ENCODE measurements at regions not wholly inside any gene's neighbourhood (a gene's known extent, or its start where the extent isn't known, plus 50 kb on each side); places are given as distances from the start of the nearest gene placed in this dataset.

DNA sequence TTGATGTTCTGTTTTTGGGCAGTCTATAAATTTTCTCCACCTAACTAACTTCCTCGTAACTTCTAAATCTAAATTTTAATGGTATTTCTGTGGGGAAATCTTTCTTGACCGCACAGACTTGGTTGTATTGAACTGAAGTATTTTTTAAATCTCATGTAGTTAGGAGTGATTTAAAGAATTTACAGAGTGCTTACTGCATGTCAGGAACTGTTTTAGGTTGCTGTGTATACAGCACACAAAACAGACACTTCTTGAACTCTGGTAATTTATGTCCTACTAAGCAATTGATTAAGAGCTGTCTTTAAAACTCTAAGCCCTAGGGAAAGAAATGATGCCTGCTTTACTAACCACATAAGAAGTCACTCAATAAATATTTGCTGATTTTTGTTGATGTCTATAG lies 1350.2 kb downstream of the ZPLD1 start:
- H3K4me3 ChIP-seq (ENCODE audit: low read depth, low read length): no peak overlapping the region
- no peak for TF ChIP-seq POLR2A (IDR thresholded peaks at IDR 0.05; ENCODE audit: extremely low read depth, insufficient read length)
- no peak for DNase-seq (ENCODE audit: low read depth)

DNA sequence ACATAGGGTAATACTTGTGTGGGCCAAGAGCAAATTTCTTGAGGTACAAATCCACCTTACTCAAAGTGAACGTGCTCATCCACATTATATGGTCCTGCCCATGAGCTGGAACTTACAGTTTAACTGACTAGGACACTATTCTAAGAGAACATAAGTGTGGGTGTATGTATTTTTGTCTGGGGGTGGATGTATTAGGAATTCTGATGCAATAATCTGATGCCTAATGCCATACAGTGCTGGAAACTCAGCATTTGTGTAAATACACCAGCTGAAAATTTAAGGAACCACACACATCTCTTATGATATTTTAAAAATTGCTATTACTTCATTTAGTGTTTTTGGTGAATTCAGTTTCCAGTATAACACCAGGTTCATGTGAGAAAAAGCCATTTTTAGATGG lies 1350.7 kb downstream of the ZPLD1 start:
- TF ChIP-seq, protein P1, sequence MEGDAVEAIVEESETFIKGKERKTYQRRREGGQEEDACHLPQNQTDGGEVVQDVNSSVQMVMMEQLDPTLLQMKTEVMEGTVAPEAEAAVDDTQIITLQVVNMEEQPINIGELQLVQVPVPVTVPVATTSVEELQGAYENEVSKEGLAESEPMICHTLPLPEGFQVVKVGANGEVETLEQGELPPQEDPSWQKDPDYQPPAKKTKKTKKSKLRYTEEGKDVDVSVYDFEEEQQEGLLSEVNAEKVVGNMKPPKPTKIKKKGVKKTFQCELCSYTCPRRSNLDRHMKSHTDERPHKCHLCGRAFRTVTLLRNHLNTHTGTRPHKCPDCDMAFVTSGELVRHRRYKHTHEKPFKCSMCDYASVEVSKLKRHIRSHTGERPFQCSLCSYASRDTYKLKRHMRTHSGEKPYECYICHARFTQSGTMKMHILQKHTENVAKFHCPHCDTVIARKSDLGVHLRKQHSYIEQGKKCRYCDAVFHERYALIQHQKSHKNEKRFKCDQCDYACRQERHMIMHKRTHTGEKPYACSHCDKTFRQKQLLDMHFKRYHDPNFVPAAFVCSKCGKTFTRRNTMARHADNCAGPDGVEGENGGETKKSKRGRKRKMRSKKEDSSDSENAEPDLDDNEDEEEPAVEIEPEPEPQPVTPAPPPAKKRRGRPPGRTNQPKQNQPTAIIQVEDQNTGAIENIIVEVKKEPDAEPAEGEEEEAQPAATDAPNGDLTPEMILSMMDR (IDR thresholded peaks at IDR 0.05; ENCODE audit: low read depth, low read length): no peak
- no peak for TF ChIP-seq MYC (IDR thresholded peaks at IDR 0.05; ENCODE audit: low read depth, low read length)
- TF ChIP-seq, protein P2, sequence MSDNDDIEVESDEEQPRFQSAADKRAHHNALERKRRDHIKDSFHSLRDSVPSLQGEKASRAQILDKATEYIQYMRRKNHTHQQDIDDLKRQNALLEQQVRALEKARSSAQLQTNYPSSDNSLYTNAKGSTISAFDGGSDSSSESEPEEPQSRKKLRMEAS (IDR thresholded peaks at IDR 0.05; ENCODE audit: low read depth, low read length): no peak
- no peak overlapping the region for H3K4me3 ChIP-seq (ENCODE audit: low read depth, low read length)
- no peak for DNase-seq (ENCODE audit: low read depth)

DNA sequence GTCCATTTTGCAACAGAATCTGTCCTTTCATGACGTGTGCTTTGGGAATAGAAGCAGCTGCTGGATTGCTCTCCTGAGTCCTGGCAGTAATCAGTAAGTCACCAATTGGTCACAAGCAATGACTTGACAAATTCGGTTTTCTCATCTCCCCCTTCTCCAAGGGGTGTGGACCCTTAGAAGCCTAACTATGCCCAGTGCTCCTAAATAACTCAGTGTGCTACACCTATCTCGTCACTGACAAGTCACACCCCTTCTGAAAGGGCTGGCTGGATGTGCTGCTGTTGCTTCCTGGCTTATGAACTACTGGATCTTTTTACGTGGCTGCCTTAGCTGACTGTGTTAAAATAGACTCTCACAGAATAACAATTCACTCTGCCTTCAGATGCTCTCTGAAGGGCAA lies 1351.5 kb downstream of the ZPLD1 start:
- no peak for DNase-seq (ENCODE audit: low read depth)
- H3K4me3 ChIP-seq (ENCODE audit: low read depth, low read length): no peak overlapping the region
- TF ChIP-seq, protein P2 (IDR thresholded peaks at IDR 0.05; ENCODE audit: low read depth, low read length): no peak
- TF ChIP-seq POLR2A (IDR thresholded peaks at IDR 0.05; ENCODE audit: extremely low read depth, insufficient read length) (no peak), MYC (IDR thresholded peaks at IDR 0.05; ENCODE audit: low read depth, low read length) (no peak)
- TF ChIP-seq, protein P1 (IDR thresholded peaks at IDR 0.05; ENCODE audit: low read depth, low read length): no peak

DNA sequence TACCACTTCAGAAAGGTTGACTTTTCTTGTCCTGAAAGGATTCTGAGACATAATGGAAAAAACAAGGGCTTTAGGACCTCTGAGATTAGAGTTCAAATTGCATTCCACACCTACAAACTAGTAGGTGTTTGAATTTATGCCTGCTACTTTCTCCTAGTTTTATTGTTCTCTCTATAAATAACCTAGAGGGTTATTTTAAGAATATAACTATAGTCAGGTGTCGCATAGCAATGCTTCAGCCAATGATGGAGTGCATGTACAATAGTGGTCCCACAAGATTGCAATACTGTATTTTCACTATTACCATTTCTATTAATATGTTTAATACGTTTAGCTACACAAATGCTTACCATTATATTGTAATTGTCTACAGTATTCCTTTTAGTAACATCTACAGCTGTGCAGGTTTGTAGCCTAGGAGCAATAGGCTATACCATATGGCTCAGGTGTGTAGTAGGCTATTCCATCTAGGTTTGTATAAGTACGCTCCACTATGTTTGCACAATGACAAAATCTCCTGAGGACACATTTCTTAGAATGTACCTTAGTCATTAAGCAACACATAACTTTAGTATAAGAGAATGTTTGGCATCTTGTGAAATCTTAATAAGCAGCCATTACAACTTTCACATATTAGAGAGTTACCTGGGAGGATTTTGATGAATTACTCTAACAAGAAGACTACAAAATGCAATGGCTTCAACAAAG lies 1352.5 kb downstream of the ZPLD1 start:
- no peak for TF ChIP-seq MYC (IDR thresholded peaks at IDR 0.05; ENCODE audit: low read depth, low read length)
- TF ChIP-seq, protein P1 (IDR thresholded peaks at IDR 0.05; ENCODE audit: low read depth, low read length): no peak
- TF ChIP-seq, protein P2 (IDR thresholded peaks at IDR 0.05; ENCODE audit: low read depth, low read length): no peak
- no peak for TF ChIP-seq POLR2A (IDR thresholded peaks at IDR 0.05; ENCODE audit: extremely low read depth, insufficient read length)
- no peak overlapping the region for H3K4me3 ChIP-seq (ENCODE audit: low read depth, low read length)
- DNase-seq (ENCODE audit: low read depth): no peak

DNA sequence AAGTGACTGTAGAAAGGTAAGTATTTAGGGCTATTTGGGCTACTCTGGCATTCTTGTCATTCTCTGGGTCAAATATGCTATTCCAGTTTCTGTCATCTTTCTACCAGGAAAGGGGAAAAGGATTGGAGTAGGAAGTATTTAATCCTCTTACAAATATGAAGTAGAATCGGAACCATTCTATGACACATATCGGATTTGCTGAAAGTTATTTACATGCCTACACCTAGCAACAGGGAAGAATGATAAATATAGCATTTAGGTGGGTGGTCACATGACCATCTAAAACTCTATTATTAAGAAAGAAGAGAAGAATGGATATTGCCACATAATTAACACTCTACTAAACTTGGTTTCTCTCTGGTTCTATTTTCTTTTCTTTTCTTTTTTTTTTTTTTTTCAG lies 1353.1 kb downstream of the ZPLD1 start:
- TF ChIP-seq MYC (IDR thresholded peaks at IDR 0.05; ENCODE audit: low read depth, low read length) (no peak), POLR2A (IDR thresholded peaks at IDR 0.05; ENCODE audit: extremely low read depth, insufficient read length) (no peak)
- TF ChIP-seq, protein P2 (IDR thresholded peaks at IDR 0.05; ENCODE audit: low read depth, low read length): no peak
- TF ChIP-seq, protein P1 (IDR thresholded peaks at IDR 0.05; ENCODE audit: low read depth, low read length): no peak
- H3K4me3 ChIP-seq (ENCODE audit: low read depth, low read length): no peak overlapping the region
- no peak for DNase-seq (ENCODE audit: low read depth)

DNA sequence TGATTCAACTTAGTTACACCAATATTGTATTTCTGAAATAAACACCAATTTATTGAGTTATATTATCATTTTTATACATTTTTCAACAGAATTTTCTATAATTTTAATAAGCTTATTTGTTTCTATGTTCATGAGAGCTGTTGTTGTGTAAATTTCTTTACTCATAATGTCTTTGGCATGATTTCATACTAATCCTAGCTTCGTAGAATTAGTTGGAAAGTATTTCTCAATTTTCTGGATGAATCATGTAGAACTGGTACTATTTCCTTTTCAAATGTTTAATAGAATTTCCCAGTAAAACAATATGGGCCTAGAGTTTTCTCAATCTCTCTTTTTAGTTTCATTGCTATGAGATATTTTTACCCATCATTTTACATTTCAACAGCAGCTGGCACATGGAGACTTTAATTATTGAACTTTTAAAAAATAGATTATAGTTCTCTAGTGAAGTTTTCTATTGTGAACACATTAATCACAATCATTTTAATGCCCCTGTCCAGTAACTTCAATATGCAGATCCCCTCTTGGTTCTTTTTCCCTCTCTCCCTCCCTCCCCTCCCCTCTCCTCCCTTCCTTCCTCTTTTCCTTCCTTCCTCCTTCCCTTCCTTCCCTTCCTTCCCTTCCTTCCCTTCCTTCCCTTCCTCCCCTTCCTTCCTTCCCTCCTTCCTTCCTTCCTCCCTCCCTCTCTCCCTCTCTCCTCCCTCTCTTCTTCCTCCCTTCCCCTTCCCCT lies 1357.1 kb downstream of the ZPLD1 start:
- no peak overlapping the region for H3K4me3 ChIP-seq (ENCODE audit: low read depth, low read length)
- DNase-seq (ENCODE audit: low read depth): no peak
- TF ChIP-seq MYC (IDR thresholded peaks at IDR 0.05; ENCODE audit: low read depth, low read length): no peak
- TF ChIP-seq, protein P1 (IDR thresholded peaks at IDR 0.05; ENCODE audit: low read depth, low read length): no peak
- TF ChIP-seq, protein P2 (IDR thresholded peaks at IDR 0.05; ENCODE audit: low read depth, low read length): no peak
- TF ChIP-seq POLR2A (IDR thresholded peaks at IDR 0.05; ENCODE audit: extremely low read depth, insufficient read length): no peak

All from NB4 (cell line).